HEK293 (cell line): ENCODE measurements at regions not wholly inside any gene's neighbourhood (a gene's known extent, or its start where the extent isn't known, plus 50 kb on each side); places are given as distances from the start of the nearest gene placed in this dataset.

Experiments used
- CTCF ChIA-PET: fragments of 350-600 bp; formaldehyde crosslinking; extraction: SDS; loops from one replicate; lab custom pipeline; 2021; ENCODE audit warnings: antibody characterized with exemption; lab: Yijun Ruan, JAX
- POLR2A ChIA-PET: fragments of 300-600 bp; formaldehyde crosslinking; extraction: SDS; loops from one replicate; lab custom pipeline; 2020; ENCODE audit warnings: antibody characterized with exemption, inconsistent platforms; lab: Yijun Ruan, JAX
- H3K27ac ChIP-seq: fragments of 200-500 bp; sonication (Bioruptor generic); 2 replicates; pipeline ENCODE4 v1.5.1; 2014; ENCODE audit warnings: low read depth, low read length, control low read depth, inconsistent platforms; ENCODE audit errors: extremely low read depth
- H3K36me3 ChIP-seq, 2 experiments: fragments of 200-500 bp in 1 of 2; sonication (Bioruptor generic) in 1 of 2; 1 replicate in 1 of 2; 2 replicates in 1 of 2; pipeline ENCODE4 v1.5.1; 2014 to 2017; ENCODE audit warnings: inconsistent platforms in 2 of 2, low read length in 2 of 2; ENCODE audit not compliant: control insufficient read depth in 2 of 2, insufficient read depth in 1 of 2
- H3K4me1 ChIP-seq: fragments of 200-500 bp; sonication (Bioruptor generic); 2 replicates; pipeline ENCODE4 v1.5.1; 2014; ENCODE audit warnings: mild to moderate bottlenecking, low read length, inconsistent platforms; ENCODE audit not compliant: control insufficient read depth, insufficient read depth
- H3K4me3 ChIP-seq: 2 replicates; pipeline ENCODE4 v1.5.1; 2011; ENCODE audit warnings: low read depth, mild to moderate bottlenecking, control low read depth, low read length, moderate library complexity
- H3K9me3 ChIP-seq: fragments of 200-500 bp; sonication (Bioruptor generic); 2 replicates; pipeline ENCODE4 v1.5.1; 2014; ENCODE audit warnings: low read depth, low read length, inconsistent platforms; ENCODE audit not compliant: control insufficient read depth, insufficient read depth
- FEZF1 ChIP-seq: fragments of 450-650 bp; formaldehyde crosslinking; IDR thresholded peaks from 2 replicates; pipeline ENCODE4 v1.5.1; 2016; ENCODE audit warnings: missing biosample characterization, missing genetic modification characterization
- GLIS1 ChIP-seq: fragments of 450-650 bp; formaldehyde crosslinking; IDR thresholded peaks from 2 replicates; pipeline ENCODE4 v1.5.1; 2016; ENCODE audit warnings: missing biosample characterization, missing genetic modification characterization
- KLF1 ChIP-seq: fragments of 450-650 bp; formaldehyde crosslinking; IDR thresholded peaks from 2 replicates; pipeline ENCODE4 v1.5.1; 2016; ENCODE audit warnings: missing biosample characterization, missing genetic modification characterization
- PATZ1 ChIP-seq: fragments of 450-650 bp; formaldehyde crosslinking; IDR thresholded peaks from 2 replicates; pipeline ENCODE4 v1.5.1; 2016; ENCODE audit warnings: missing biosample characterization, missing genetic modification characterization
- TCF7L2 ChIP-seq: IDR thresholded peaks from 2 replicates; pipeline ENCODE4 v1.6.1; 2011; ENCODE audit warnings: low read depth, mild to moderate bottlenecking, inconsistent platforms, low read length, moderate library complexity, borderline replicate concordance
- ZBTB20 ChIP-seq: fragments of 450-650 bp; formaldehyde crosslinking; IDR thresholded peaks from 2 replicates; pipeline ENCODE4 v1.5.1; 2016; ENCODE audit warnings: missing biosample characterization, missing genetic modification characterization
- ZBTB8A ChIP-seq: fragments of 450-650 bp; formaldehyde crosslinking; IDR thresholded peaks from 2 replicates; pipeline ENCODE4 v1.5.1; 2016; ENCODE audit warnings: missing biosample characterization, missing genetic modification characterization
- ZFHX2 ChIP-seq: fragments of 450-650 bp; formaldehyde crosslinking; conservative IDR thresholded peaks from 2 replicates; pipeline ENCODE4 v1.5.1; 2016; ENCODE audit warnings: missing biosample characterization, missing genetic modification characterization
- ZFP3 ChIP-seq: fragments of 450-650 bp; formaldehyde crosslinking; IDR thresholded peaks from 2 replicates; pipeline ENCODE4 v1.5.1; 2016; ENCODE audit warnings: low read depth, missing biosample characterization, missing genetic modification characterization
- ZFP37 ChIP-seq: fragments of 450-650 bp; formaldehyde crosslinking; IDR thresholded peaks from 2 replicates; pipeline ENCODE4 v1.5.1; 2016; ENCODE audit warnings: missing biosample characterization, missing genetic modification characterization
- ZNF132 ChIP-seq: fragments of 450-650 bp; formaldehyde crosslinking; IDR thresholded peaks from 2 replicates; pipeline ENCODE4 v1.5.1; 2017; ENCODE audit warnings: missing biosample characterization, missing genetic modification characterization, borderline replicate concordance
- ZNF133 ChIP-seq: fragments of 450-650 bp; formaldehyde crosslinking; IDR thresholded peaks from 2 replicates; pipeline ENCODE4 v1.5.1; 2016; ENCODE audit warnings: missing biosample characterization, missing genetic modification characterization
- ZNF155 ChIP-seq: fragments of 450-650 bp; formaldehyde crosslinking; IDR thresholded peaks from 2 replicates; pipeline ENCODE4 v1.5.1; 2016; ENCODE audit warnings: missing biosample characterization, missing genetic modification characterization
- ZNF202 ChIP-seq: fragments of 450-650 bp; formaldehyde crosslinking; IDR thresholded peaks from 2 replicates; pipeline ENCODE4 v1.5.1; 2016; ENCODE audit warnings: missing biosample characterization, missing genetic modification characterization, borderline replicate concordance
- ZNF433 ChIP-seq: fragments of 450-650 bp; formaldehyde crosslinking; IDR thresholded peaks from 2 replicates; pipeline ENCODE4 v1.5.1; 2016; ENCODE audit warnings: missing biosample characterization, missing genetic modification characterization, low read depth
- ZNF473 ChIP-seq: fragments of 450-650 bp; formaldehyde crosslinking; IDR thresholded peaks from 2 replicates; pipeline ENCODE4 v1.5.1; 2017; ENCODE audit warnings: missing biosample characterization, missing genetic modification characterization
- ZNF510 ChIP-seq: fragments of 450-650 bp; formaldehyde crosslinking; IDR thresholded peaks from 2 replicates; pipeline ENCODE4 v1.5.1; 2018; ENCODE audit warnings: mild to moderate bottlenecking, missing genetic modification characterization, missing biosample characterization; ENCODE audit not compliant: insufficient replicate concordance
- ZNF529 ChIP-seq: fragments of 450-650 bp; formaldehyde crosslinking; IDR thresholded peaks from 2 replicates; pipeline ENCODE4 v1.5.1; 2017; ENCODE audit warnings: missing genetic modification characterization, missing biosample characterization; ENCODE audit not compliant: insufficient replicate concordance
- ZNF555 ChIP-seq: fragments of 450-650 bp; formaldehyde crosslinking; conservative IDR thresholded peaks from 2 replicates; pipeline ENCODE4 v1.5.1; 2017; ENCODE audit warnings: missing biosample characterization, mild to moderate bottlenecking, missing genetic modification characterization, inconsistent platforms
- ZNF658 ChIP-seq: fragments of 450-650 bp; formaldehyde crosslinking; IDR thresholded peaks from 2 replicates; pipeline ENCODE4; 2016; ENCODE audit warnings: missing biosample characterization, missing genetic modification characterization
- ZSCAN30 ChIP-seq: fragments of 450-650 bp; IDR thresholded peaks from 2 replicates; pipeline ENCODE4 v1.5.1; 2018; ENCODE audit warnings: missing biosample characterization, mild to moderate bottlenecking, missing genetic modification characterization, moderate library complexity

- Histone ChIP-seq H3K36me3 (no peaks in the 10 kb centered on the region), H3K27ac (no peak overlapping the region), H3K4me3 (no peak overlapping the region), H3K9me3 (no peaks in the 10 kb centered on the region), H3K4me1 (no peaks in the 10 kb centered on the region)
- POLR2A ChIA-PET = no interaction called here
- CTCF ChIA-PET = interaction anchor here (0.6 kb wide), 1 partner anchor 446 kb away, joined by 3 read pairs; no protein-coding TSS in a partner anchor
- TF ChIP-seq ZNF132 (tag by site-specific recombination) (no peak), ZNF529 (tag by site-specific recombination) (no peak), GLIS1 (tag by site-specific recombination) (no peak), ZNF473 (no peak), ZFP3 (tag by site-specific recombination) (no peak), ZNF202 (tag by site-specific recombination) (no peak), FEZF1 (tag by site-specific recombination) (no peak), ZBTB20 (tag by site-specific recombination) (no peak), ZNF658 (tag by site-specific recombination) (no peak), ZFP37 (tag by site-specific recombination) (no peak), ZNF133 (no peak)
Observed at GRCh38 chr12:131557078-131557709, 153.7 kb upstream of the SFSWAP start.

DNA sequence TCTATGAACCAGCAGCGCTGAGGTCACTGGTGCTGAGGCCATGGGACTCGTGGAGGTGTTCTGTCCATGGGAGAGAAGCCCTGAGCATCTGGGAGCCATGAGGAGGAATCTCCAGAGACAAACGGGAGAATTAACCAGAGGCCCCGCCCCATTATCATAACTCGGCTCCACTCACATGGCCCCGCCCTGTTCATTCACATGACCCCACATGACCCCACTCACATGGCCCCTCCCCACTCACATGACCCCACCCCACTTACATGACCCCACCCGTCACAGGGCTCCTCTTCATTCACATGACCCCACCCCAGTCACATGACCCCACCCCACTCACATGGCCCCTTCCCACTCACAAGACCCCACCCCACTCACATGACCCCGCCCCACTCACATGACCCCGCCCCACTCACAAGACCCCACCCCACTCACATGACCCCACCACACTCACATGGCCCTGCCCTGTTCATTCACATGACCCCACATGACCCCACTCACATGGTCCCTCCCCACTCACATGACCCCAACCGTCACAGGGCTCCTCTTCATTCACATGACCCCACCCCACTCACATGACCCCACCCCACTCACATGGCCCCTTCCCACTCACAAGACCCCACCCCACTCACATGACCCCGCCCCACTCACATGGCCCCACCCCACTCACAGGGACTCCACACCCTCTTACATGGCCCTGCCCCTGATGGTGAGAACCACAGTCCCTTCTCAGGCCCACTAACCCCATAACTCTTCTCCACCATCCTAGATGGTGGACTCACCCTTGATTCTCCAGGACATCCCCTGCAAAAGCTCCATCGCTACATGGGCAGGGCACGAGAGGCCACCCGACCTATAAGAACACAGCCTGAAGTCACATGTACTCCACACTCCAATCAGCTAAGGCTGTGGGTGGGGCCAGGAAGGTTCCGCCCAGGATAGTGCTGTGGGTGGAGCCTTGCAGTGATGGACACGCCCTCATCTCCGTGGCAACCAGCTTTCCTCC, 151.1 kb upstream of the SFSWAP start:
- TF ChIP-seq ZNF510 (no peak), ZNF433 (tag by site-specific recombination) (no peak), ZNF155 (tag by site-specific recombination) (no peak), KLF1 (tag by site-specific recombination) (peak; percentile 91), ZFHX2 (tag by site-specific recombination) (no peak), PATZ1 (no peak), ZSCAN30 (tag by site-specific recombination) (no peak)
- Histone ChIP-seq H3K36me3 (no peaks in the 10 kb centered on the region), H3K4me3 (no peak overlapping the region), H3K4me1 (no peaks in the 10 kb centered on the region), H3K9me3 (no peaks in the 10 kb centered on the region), H3K27ac (no peak overlapping the region)
- ChIA-PET CTCF (no interaction called here), POLR2A (no interaction called here)

DNA sequence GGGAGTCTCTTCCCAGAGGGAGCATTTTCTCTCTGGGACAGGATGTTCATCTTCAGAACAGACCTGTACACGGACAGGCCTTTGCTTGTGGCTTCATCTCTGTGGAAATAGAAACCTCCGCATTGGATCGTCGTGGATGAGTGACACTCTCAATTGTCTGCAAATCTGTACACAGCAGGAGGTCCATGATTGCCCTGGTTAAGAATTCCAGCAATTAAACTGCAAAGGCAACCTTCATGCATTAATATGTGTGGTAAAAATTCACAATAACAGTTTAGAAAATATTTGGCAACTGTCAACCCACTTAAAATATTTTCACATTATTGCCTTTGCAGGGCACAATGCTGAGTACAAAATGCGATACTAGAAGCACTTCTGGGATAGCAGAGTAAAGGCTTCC, 149.8 kb upstream of the SFSWAP start:
- Histone ChIP-seq H3K9me3 (no peaks in the 10 kb centered on the region), H3K27ac (no peak overlapping the region), H3K36me3 (no peaks in the 10 kb centered on the region), H3K4me1 (no peaks in the 10 kb centered on the region), H3K4me3 (no peak overlapping the region)
- POLR2A ChIA-PET = no interaction called here
- TF ChIP-seq ZNF555 (tag by site-specific recombination) = no peak
- TF ChIP-seq ZBTB8A (tag by site-specific recombination) = no peak
- TF ChIP-seq TCF7L2 = no peak
- CTCF ChIA-PET = no interaction called here
